ENCODE measurements at regions not wholly inside any gene's neighbourhood (a gene's known extent, or its start where the extent isn't known, plus 50 kb on each side); places are given as distances from the start of the nearest gene placed in this dataset.

- DNase-seq: no peak
These were observed 51.9 kb upstream of the DBX2 start for GRCh38 chr12:45102818-45103217.

- no peak for DNase-seq
These were observed 55.1 kb upstream of the DBX2 start for GRCh38 chr12:45105996-45106395.

- no peak for DNase-seq
These were observed 61.4 kb upstream of the DBX2 start for GRCh38 chr12:45112306-45112705.

- DNase-seq: no peak
These were observed 70.3 kb upstream of the DBX2 start for GRCh38 chr12:45121224-45121623.

- peak; percentile 21 to 53 for DNase-seq
These were observed 72.0 kb upstream of the DBX2 start for GRCh38 chr12:45122768-45123380.

- DNase-seq: no peak
These were observed 73.7 kb upstream of the DBX2 start for GRCh38 chr12:45124485-45125155.

- no peak for DNase-seq
These were observed 75.1 kb upstream of the DBX2 start for GRCh38 chr12:45125997-45126396.

- no peak for DNase-seq
These were observed 77.7 kb upstream of the DBX2 start for GRCh38 chr12:45128637-45129036.

GRCh38 chr12:45130881-45131281, 80.0 kb upstream of the DBX2 start:
- peak; percentile 66 to 78 for DNase-seq

- no peak for DNase-seq
These were observed 80.6 kb upstream of the DBX2 start for GRCh38 chr12:45131506-45131905.

- DNase-seq: no peak
These were observed 77.3 kb upstream of the ANO6 start for GRCh38 chr12:45138609-45139008.

- no peak for DNase-seq
These were observed 67.9 kb upstream of the ANO6 start for GRCh38 chr12:45148006-45148405.

GRCh38 chr12:45148619-45149018, 67.3 kb upstream of the ANO6 start:
- DNase-seq: no peak

GRCh38 chr12:45165284-45165683, 50.6 kb upstream of the ANO6 start:
- no peak for DNase-seq

- no peak for DNase-seq
These were observed 49.8 kb upstream of the ANO6 start for GRCh38 chr12:45166056-45166455.

Data from NCI-H526 (cell line).